ENCODE measurements at regions not wholly inside any gene's neighbourhood (a gene's known extent, or its start where the extent isn't known, plus 50 kb on each side); places are given as distances from the start of the nearest gene placed in this dataset.
A peak's percentile ranks its signal among the peaks of the same experiment; 100 is the strongest.

DNA sequence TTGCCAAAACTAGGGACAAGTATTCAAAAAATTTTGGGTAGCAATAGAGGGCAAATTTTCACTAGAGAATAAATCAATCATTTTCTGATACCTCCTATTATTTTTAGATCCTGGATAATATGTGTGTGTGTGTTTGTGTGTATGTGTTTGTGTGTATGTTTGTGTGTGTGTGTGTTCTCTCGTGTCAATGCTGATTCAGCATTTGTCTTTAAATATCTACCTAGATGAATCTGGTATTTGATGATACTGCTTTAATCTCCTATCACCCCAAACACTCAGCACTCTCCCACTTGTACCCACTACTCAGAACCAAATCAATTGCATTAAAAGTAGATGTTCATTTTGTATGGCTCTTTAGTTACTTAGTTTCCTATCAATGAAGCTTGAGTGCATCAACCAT is 101.3 kb upstream of the NPFFR2 start:
- FAIRE-seq = no peak

DNA sequence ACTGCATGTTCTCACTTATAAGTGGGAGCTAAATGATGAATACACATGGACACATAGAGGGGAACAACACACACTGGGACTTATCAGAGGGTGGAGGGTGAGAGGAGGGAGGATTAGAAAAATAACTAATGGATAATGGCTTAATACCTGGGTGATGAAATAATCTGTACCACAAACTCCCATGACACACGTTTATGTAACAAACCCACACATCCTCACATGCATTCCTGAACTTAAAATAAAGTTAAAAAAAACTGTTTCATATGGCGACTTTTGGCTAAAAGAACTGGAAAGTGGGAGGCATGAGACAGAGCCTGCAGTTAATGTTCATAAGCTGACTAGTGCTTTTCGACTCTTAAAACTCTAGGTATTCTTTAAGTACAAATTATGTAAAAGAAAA is 98.9 kb upstream of the NPFFR2 start:
- TF ChIP-seq, protein P1, sequence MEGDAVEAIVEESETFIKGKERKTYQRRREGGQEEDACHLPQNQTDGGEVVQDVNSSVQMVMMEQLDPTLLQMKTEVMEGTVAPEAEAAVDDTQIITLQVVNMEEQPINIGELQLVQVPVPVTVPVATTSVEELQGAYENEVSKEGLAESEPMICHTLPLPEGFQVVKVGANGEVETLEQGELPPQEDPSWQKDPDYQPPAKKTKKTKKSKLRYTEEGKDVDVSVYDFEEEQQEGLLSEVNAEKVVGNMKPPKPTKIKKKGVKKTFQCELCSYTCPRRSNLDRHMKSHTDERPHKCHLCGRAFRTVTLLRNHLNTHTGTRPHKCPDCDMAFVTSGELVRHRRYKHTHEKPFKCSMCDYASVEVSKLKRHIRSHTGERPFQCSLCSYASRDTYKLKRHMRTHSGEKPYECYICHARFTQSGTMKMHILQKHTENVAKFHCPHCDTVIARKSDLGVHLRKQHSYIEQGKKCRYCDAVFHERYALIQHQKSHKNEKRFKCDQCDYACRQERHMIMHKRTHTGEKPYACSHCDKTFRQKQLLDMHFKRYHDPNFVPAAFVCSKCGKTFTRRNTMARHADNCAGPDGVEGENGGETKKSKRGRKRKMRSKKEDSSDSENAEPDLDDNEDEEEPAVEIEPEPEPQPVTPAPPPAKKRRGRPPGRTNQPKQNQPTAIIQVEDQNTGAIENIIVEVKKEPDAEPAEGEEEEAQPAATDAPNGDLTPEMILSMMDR (IDR thresholded peaks at IDR 0.05; ENCODE audit: insufficient read depth, missing control alignments) = no peak
- no peak for FAIRE-seq
- no peak for DNase-seq (ENCODE audit: insufficient read length, low spot score)

More for the DNA sequence above, 101.3 kb upstream of the NPFFR2 start:
- TF ChIP-seq, protein P1 (IDR thresholded peaks at IDR 0.05; ENCODE audit: insufficient read depth, missing control alignments) = no peak
- DNase-seq (ENCODE audit: insufficient read length, low spot score) = no peak

DNA sequence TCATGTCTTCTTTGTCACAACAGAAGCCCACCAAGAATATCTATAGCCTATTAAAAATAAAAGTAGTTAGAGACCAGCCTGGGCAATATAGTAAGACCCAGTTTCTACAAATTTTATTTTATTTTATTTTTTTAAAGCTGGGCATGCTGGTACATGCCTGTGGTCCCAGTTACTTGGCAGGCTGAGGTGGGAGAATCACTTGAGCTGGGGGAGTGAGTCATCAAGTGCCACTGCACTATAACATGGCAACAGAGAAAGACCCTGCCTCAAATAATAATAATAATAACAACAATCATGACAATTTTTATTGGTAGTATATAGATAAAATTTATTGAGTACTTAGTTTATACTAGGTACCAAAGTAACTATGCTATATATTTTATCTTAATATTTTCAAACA is 93.0 kb upstream of the NPFFR2 start:
- FAIRE-seq (no peak), DNase-seq (ENCODE audit: insufficient read length, low spot score) (no peak)
- TF ChIP-seq, protein P1 (IDR thresholded peaks at IDR 0.05; ENCODE audit: insufficient read depth, missing control alignments) = no peak

DNA sequence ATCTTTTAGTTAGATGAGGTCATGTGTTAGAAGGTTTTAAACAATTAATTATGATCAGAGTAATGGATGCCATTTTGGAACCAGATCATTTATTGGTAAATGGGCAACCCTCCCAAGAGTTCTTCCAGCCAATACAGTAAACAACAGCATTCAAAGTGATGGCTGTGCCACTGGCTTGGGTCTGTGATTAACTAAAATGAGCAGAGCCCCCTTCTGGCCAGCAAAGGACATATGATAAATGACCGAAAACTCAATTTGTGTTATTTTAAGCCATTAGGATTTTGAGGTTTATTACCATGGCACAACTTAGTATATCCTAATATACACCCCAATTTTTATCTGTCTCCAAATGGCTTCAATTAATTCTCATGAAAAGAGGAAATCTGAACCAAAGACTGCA is 90.8 kb upstream of the NPFFR2 start:
- TF ChIP-seq, protein P1 (IDR thresholded peaks at IDR 0.05; ENCODE audit: insufficient read depth, missing control alignments) = peak; percentile 41
- no peak for DNase-seq (ENCODE audit: insufficient read length, low spot score)
- no peak for FAIRE-seq

DNA sequence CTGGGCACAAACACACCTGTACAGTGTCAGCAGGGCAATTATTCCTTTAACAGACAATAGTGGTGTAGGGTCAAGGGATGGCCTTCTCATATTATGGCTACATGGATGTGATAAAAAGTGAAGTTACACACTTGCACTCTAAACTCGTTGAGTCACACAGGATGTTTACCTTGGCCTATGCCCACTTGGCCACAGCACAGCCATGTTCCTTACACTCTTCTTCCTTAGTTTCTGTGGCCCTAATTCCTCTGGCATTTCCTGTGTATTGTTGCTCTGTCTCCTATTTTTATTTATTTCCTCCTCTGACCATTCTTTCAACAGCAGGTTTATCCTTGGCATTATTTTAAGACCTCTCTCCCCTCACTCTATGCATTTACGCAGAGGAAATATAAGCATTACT is 86.8 kb upstream of the NPFFR2 start:
- TF ChIP-seq, protein P1 (IDR thresholded peaks at IDR 0.05; ENCODE audit: insufficient read depth, missing control alignments) = no peak
- no peak for FAIRE-seq
- no peak for DNase-seq (ENCODE audit: insufficient read length, low spot score)

DNA sequence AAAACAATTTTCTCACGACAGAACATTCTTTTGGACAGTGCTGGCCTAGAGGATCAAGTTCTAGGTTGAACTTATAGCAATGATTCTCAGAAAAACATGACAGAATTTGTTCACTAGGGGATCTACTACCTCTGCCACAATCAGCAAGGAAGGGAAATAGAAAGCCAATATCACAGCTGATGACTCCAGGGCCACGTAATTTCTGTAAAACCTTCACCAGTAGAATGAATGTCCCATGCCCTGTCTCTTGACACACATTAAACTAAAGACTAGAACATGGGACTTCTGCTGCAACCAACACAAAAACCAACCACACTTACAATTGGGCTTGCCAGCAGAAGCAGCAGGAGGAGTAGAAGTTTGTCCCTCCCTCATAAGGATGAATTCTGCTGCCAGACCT is 86.0 kb upstream of the NPFFR2 start:
- FAIRE-seq = no peak

DNA sequence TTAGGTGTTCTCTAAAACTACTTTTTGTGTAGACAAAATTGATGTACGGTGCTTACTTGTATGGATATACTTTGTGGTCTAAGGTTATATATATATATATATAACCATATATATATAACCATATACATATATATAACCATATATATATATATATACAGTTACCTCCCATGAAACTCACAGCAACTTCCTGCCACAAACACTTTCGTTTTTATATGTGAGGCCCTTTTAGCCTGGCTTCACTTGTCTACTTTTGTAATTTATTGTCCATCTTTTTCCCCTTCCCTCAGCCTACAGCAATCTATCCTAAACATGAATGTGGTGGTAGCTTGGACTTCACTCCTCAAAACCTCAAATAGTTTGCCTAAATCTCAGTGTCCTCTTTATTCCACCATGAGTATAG is 72.8 kb upstream of the NPFFR2 start:
- DNase-seq (ENCODE audit: insufficient read length, low spot score) = no peak

More for the DNA sequence above, 86.0 kb upstream of the NPFFR2 start:
- DNase-seq (ENCODE audit: insufficient read length, low spot score) = no peak
- TF ChIP-seq, protein P1 (IDR thresholded peaks at IDR 0.05; ENCODE audit: insufficient read depth, missing control alignments) = no peak

More for the DNA sequence above, 72.8 kb upstream of the NPFFR2 start:
- FAIRE-seq = no peak
- TF ChIP-seq, protein P1 (IDR thresholded peaks at IDR 0.05; ENCODE audit: insufficient read depth, missing control alignments) = no peak
